DMS153 treated with DMSO at 0.1 percent for 48 hours (cell line): ENCODE measurements at regions not wholly inside any gene's neighbourhood (a gene's known extent, or its start where the extent isn't known, plus 50 kb on each side); places are given as distances from the start of the nearest gene placed in this dataset.
"Not testable (repeated sequence)": the region's sequence is repeated elsewhere in the genome, so short reads cannot be mapped to it uniquely, and the experiment has no call there.

Experiments used
- DNase-seq: peaks from one replicate; lab custom pipeline; 2025; ENCODE audit not compliant: unreplicated experiment; lab: John Stamatoyannopoulos, UW

- no peak for DNase-seq
Measured at GRCh38 chr6:133786016-133786415, 102.9 kb upstream of the TCF21 start.

DNA sequence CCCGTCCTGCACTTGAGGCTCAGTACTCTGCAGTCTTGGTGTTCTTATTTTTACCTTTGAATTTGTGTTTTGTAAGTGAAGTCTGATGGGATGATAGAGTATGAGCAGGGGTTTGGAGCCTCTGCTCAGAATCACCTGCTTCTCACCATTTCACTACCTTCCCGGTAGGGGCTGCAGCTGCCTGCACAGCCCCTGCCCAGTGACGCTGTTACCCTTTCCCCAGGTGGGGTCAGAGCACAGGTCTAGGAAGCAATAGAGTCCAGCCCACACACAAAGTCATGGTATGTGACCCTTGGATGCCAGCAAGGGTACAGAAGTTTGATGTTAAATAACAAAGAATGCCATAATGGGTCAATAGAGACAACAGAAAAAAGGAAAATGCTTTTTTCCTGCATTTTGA is 101.8 kb upstream of the TCF21 start:
- no peak for DNase-seq

DNA sequence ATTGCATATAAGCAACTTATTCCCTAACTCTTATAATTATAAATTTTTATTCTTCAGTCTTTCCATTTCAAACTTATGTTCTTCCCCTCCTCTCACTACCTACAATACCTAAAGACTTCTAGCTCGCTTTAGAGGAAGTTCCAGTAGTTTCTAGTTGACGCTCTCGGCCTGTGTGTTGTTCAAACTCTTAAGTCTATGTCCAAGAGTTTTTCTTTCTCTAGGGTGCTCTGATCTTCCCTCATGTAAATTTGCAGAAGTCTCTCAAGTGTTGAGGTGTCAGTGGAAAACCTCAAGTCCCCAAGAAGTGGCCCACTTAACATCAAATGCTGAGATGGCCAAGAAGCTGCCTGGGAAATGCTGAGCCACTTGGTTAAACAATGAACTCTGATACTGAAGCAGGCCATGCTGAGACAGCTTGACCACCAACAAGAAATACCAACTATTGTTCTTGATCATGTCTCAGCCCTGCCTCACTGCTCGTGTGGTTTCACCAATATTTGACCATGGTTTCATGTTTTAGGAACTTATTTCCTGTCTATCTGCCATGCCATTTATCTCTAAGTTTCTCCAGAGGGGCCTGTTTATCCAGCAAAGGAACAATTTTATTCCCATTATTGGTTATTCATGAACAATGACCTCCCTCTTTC is 100.9 kb upstream of the TCF21 start:
- no peak for DNase-seq

- no peak for DNase-seq
Measured at GRCh38 chr6:133788556-133788955, 100.4 kb upstream of the TCF21 start.

DNA sequence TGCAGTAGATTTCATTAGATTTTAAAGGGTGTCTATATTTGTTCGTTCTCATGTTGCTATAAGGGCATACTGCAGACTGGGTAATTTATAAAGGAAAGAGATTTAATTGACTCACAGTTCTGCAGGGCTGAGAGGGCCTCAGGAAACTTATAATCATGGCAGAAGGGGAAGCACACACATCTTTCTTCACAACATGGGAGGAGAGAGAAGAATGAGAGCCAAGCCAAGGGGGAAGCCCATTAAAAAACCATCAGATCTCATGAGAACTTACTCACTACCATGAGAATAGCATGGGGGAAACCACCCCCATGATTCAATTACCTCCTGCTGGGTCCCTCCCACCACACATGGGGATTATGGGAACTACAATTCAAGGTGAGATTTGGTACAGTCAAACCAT is 99.5 kb upstream of the TCF21 start:
- not testable (repeated sequence) for DNase-seq

- DNase-seq = not testable (repeated sequence)
Measured at GRCh38 chr6:133790756-133791155, 98.2 kb upstream of the TCF21 start.

DNA sequence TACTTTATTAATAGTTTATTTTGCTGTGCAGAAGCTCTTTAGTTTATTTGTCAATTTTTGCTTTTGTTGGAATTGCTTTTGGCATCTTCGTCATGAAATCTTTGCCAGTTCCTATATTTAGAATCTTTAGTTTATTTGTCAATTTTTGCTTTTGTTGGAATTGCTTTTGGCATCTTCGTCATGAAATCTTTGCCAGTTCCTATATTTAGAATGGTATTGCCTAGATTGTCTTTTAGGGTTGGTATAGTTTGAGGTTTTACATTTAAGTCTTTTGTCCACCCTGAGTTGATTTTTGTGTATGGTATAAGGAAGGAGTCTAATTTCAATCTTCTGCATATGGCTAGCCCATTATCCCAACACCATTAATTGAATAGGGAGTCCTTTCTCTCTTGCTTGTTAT is 93.9 kb upstream of the TCF21 start:
- not testable (repeated sequence) for DNase-seq

DNA sequence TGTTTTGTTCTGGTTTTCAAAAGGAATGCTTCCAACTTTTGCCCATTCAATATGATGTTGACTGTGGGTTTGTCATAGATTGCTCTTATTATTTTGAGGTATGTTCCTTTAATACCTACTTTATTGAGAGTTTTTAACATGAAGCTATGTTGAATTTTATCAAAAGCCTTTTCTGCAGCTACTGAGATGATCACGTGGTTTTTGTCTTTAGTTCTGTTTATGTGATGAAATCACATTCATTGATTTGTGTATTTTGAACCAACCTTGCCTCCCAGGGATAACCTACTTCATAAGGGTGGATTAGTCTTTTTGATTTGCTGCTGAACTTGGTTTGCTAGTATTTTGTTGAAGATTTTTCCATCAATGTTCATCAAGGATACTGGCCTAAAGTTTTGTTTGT is 92.7 kb upstream of the TCF21 start:
- no peak for DNase-seq

DNA sequence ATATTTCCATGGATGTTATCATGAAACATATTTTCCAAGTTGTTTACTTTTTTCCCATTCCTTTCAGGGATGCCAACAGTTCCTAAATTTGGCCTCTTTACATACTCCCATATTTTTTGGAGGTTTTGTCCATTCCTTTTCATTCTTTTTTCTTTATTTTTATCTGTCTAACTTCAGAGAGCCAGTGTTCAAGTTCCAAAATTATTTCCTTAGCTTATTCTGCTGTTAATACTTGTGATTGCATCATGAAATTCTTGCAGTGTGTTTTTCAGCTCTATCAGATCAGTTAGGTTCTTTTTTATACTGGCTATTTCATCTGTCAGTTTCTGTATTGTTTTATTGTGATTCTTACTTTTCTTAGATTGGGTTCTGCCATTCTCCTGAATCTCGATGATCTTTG is 89.9 kb upstream of the TCF21 start:
- DNase-seq = no peak

- no peak for DNase-seq
Measured at GRCh38 chr6:133802861-133803260, 86.1 kb upstream of the TCF21 start.

DNA sequence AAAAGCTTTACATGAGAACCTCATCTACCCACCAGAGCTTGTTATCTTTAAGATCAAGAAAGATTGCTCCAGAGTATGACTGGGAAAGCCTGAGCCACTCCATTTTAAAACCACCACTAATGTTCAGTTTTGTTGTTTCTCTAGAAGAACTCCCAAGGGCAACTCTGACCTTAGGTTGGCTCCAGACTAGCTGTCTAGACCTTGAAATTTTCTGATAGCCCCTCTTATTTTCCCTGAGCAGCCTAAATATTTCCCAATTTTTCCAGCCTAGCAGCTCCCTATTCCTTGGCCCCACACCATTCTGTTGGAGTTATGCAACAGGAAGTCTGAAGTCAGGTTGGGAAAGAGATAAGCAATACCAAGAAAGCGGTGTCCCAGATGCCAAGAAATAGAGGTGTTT is 84.6 kb upstream of the TCF21 start:
- DNase-seq = no peak

DNA sequence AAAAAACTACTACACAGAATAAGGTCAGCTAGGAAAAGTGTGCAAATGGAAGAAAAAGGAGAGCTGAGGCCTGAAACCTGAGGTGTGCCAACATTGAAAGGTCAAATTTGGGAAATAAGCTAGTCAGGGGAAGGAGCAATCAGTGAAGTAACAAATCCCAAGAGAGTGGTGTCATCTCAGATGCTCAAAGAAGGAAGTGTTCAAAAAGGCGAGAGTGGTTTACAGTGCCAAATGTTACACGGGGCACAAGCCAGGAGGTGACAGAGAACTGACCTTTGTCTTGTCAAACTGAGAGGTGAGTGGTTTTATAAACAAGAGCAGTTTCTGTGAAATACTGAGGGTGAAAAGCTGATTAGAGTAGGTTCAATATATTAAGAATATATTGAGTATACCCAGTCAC is 83.0 kb upstream of the TCF21 start:
- DNase-seq = no peak

DNA sequence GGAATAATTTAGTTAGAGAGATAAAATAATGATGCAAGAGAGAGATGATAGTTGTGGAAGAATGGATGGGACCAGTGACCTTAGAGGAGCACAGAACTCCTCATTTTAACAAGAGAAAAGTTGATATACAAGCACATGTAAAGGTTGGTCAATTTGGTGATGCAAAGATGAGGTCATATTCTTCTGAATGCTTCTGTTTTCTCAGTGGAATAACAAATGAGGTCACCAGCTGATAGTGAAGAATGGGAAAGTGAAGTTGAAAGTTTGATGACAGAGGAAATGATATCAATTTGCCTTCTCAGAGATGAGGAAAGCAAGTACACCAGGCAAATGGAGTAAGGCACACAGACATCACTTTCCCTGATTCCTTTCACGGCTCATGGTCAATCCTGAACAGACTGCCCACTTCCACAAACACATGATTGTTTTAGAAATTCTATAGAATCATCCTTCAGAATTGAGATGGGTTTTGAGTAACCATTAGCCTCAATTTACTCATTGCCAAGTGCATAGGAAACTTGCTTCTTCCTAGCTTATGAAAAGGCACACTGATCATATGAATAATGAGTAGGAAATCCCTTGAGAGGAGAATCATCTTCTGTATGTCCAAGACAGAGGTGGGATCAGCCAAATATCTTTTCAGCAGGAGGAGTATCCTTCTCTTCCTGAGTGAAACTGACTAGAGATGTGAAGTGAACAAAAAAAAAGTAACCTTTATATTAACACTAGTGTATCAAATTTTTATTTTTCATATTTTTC is 82.4 kb upstream of the TCF21 start:
- DNase-seq = no peak

GRCh38 chr6:133807501-133807900 is 81.4 kb upstream of the TCF21 start:
- DNase-seq = no peak

DNA sequence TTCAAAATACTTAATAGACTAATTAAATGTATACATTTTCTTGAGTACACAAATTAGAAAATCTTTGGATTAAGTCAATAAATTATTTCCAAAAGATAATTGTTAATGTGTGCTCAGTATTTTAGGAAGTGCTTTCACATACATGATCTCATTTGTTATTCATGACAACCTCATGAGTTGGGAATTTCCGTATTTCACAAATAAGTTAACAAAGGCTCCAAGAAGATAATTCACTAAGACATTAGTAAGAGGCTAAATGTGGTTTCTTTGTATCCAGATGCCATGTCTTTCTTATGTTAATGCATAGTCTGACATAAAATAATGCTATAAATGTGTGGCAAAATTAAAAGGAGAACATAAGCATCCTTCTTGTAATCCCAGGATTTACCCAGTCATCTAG is 79.5 kb upstream of the TCF21 start:
- DNase-seq = no peak

- no peak for DNase-seq
Measured at GRCh38 chr6:133811557-133811956, 77.4 kb upstream of the TCF21 start.

DNA sequence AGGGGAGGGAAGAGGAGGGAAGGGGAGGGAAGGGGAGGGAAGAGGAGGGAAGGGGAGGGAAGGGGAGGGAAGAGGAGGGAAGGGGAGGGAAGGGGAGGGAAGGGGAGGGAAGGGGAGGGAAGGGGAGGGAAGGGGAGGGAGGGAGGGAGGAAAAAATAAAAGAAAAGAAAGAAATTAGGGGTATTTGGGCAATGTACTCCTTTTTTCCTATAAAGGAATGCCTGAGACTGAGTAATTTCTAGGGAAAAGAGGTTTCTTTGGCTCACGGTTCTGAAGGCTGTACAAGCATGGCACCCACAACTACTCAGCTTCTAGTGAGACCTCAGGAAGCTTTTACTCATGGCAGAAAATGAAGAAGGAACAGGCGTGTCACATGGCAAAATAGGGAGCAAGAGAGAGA is 76.5 kb upstream of the TCF21 start:
- DNase-seq = not testable (repeated sequence)

DNA sequence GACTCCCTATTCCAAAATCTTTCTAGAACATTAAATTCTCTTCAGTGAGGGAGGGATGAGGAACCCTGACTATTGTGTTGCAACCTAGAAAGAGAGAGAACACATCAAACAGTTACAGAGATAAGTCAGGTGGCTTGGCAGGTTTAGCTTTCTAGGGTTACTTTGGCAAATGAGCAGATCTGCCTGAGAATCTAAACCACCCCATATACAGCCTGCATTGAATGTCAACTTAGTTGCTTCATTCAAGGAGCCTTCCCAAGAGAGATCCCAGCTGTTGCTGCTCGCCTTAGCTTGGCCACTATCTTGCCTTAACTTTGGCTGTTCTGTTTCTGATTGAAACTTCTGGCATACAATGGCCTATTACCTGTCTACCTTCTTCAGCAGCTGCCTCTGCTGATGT is 74.7 kb upstream of the TCF21 start:
- no peak for DNase-seq

DNA sequence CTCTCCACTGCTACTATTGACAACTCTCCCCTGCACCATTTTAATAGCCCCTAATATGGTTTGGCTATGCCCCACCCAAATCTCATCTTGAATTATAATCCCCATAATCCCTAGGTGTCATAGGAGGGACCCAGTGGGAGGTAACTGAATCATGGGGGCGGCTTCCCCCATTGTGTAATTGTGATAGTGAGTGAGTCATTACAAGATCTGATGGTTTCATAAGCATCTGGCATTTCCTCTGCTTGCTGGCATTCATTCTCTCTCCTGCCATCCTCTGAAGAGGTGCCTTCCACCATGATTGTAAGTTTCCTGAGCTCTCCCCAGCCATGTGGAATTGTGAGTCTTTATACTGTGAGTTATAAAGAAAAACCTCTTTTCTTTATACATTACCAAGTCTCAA is 74.1 kb upstream of the TCF21 start:
- DNase-seq = no peak

DNA sequence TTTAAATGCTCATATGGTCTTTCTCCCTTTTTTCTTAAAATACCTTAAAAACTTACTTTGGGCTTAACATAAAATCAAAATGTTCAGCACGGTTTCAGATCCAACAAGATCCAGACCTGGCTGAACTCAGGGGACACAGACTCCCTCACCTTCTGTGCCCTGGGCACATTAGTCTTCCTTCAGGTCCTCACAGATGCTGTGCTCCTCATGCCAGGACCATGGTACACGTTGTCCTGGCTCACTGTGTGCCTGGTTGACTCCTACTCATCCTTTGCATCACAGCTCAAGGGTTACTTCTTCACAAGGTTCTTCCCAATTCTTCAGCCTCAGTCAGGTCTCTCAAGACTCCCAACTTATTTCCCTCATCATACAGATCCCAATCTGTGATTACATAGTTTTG is 73.6 kb upstream of the TCF21 start:
- no peak for DNase-seq

- DNase-seq = no peak
Measured at GRCh38 chr6:133816171-133816570, 72.7 kb upstream of the TCF21 start.

DNA sequence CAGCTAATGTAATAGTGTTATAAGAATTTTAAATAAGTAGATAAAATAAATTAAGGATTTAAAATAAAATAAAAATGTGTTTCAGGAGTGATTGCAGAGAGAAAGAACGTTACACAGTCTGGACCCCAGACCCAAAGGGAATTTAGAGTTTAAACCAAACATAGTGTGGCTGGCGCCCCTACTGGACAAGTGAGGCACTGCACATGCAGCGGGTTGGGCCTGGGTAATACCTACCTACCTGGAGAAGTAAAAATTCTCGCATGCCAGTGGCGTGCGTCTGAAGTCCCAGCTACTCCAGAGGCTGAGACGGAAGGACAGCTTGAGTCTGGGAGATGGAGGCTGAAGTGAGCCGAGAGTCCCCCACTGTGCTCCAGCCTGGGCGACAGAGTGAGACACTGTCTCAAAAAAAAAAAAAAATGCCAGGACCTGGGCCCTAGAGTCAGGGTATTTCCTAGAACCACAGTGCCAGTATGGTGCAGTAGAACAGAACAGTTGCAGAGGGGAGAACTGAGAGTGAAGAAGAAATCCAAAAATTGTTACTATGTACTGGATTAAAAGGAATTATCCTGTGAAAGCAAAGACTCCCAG is 71.4 kb upstream of the TCF21 start:
- DNase-seq = no peak

DNA sequence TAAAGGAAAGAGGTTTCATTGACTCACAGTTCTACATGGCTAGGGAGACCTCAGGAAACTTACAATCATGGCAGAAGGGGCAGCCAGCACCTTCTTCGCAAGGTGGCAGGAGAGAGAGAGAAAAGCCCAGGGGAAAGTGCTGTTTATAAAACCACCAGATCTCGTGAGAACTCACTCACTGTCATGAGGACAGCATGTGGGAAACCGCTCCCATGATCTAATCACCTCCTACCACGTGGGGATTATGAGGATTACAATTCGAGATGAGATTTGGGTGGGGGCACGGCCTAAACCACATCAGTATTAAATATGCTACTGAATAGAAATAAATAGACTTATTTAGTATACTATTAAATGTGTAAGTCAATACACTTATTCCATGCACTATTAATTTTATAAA is 70.6 kb upstream of the TCF21 start:
- no peak for DNase-seq
